GM18502 (cell line): ENCODE measurements at regions not wholly inside any gene's neighbourhood (a gene's known extent, or its start where the extent isn't known, plus 50 kb on each side); places are given as distances from the start of the nearest gene placed in this dataset.
"Not testable (repeated sequence)": the region's sequence is repeated elsewhere in the genome, so short reads cannot be mapped to it uniquely, and the experiment has no call there.

Experiments used
- ATAC-seq: cut with Tn5 transposase; IDR thresholded peaks from one replicate; pipeline ENCODE4 v1.9.1; 2021; ENCODE audit warnings: mild to moderate bottlenecking; ENCODE audit not compliant: unreplicated experiment, poor library complexity

DNA sequence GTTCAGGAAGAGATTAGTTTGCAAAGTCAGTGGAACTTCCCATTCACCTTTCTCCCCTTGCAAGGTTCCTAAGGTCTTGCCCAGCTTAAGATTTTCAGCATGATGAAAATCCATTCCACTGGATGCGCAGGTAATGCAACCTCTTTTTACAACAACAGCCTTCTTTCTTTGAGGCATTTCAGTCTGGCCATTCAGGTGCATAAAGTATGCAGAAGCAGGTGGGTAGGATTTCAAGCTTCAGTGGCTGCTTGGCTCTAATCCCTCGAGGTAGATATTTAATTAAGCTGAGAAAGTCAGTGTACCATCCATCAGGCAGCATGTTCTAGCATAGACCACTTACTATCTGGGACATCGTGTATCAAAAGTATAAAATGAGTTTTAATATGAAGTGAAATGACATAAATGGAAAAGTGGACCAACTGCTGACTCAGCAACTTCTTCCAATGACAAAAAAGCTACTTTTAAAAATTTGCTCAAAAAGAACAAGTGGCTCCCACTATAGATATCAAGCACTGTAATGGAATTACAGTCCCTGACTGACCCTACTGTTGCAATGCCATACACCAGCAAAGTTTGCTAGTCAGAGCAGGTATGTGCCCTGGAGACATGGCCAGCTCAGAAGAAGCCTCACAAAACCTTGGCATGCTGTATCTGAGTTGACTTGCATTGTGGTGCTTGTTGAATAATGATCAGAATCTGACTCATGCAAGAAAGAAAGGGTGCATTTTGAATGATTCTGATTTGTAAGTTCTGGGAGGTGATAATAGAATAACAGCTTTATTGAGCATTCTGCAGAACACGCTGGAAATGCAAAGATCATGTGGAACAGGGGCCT, 459.9 kb upstream of the MCTP2 start:
- ATAC-seq: no peak

GRCh38 chr15:93770788-93771187, 460.6 kb upstream of the MCTP2 start:
- ATAC-seq: no peak

- ATAC-seq: no peak
Measured at GRCh38 chr15:93762036-93762435, 469.3 kb upstream of the MCTP2 start.

GRCh38 chr15:93759629-93760028, 471.7 kb upstream of the MCTP2 start:
- no peak for ATAC-seq

GRCh38 chr15:93758824-93759223, 472.5 kb upstream of the MCTP2 start:
- ATAC-seq: no peak

DNA sequence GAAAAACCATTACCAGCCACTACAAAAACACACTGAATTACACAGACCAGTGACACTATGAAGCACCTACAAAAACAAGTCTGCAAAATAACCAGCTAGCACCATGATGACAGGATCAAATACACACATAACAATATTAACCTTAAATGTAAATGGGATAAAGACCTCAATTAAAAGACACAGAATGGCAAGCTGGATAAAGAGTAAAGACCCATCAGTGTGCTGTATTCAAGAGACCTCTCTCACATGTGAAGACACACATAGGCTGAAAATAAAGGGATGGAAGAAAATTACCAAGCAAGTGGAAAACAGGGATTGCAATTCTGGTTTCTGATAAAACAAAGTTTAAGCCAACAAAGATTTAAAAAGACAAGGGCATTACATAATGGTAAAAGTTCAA, 482.7 kb upstream of the MCTP2 start:
- no peak for ATAC-seq

DNA sequence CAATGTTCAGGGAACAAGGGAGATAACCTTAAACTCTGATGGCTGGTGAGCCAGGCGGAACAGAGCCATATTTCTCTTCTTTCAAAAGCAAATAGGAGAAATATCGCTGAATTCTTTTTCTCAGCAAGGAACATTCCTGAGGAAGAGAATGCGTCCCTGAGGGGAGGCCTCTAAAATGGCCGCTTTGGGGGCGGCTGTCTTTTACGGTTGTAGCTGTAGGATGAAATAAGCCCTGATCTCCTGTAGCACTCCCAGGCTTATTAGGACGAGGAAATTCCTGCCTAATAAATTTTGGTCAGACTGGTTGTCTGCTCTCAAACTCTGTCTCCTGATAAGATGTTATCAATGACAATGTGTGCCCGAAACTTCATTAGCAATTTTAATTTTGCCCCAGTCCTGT, 496.4 kb upstream of the MCTP2 start:
- ATAC-seq: not testable (repeated sequence)

- no peak for ATAC-seq
Measured at GRCh38 chr15:93730724-93731123, 500.6 kb upstream of the MCTP2 start.

DNA sequence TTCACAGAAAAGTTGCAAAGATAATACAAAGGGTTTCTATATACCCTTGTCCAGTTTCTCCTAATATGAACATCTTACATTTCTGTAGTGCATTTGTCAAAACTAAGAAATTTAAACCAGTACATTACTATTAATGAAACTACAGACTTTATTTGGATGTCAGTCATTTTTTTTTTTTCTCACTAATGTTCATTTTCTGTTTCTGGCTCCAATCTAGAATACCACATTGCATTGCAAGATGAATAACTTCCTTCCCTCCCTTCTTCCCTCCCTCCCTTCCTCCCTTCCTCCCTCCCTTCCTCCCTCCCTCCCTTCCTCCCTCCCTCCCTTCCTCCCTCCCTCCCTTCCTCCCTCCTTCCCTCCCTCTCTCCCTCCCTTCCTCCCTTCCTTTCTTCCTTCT, 509.2 kb upstream of the MCTP2 start:
- ATAC-seq: no peak

DNA sequence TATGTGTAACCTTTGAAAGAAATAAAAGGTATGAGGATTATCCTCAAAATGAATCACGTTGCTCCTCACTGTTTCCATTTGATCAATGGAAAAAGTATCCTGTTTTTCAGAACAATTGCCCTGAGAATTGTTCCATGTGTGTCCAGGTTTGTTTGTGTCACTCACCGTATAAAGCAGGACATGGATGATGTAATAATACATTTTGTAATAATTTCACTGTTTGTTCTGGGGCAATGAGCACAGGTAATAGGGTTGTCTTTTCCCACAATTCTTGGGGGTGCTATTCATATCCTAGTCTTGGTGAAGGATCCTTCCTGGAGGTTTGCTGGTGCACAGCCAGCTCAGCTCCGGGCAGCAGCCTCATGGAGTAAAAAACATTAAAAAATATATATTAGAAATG, 510.8 kb upstream of the MCTP2 start:
- no peak for ATAC-seq

DNA sequence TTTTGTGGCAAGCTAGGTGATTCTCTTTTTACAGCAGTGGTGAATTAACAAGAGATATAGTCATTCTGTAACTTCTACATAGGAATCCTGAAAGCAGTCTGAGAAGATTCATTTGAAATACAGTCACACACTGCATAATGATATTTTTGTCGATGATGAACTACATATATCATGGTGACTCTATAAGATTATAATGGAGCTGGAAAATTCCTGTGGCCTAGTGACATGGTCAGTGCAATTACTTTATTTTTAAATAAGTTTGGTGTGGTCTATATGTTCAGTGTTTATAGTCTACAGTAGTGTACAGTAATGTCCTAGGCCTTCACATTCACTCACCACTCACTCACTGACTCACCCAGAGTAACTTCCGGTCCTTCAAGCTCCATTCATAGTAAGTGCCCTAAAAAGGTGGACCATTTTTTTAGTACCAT, 511.4 kb upstream of the MCTP2 start:
- ATAC-seq: no peak

DNA sequence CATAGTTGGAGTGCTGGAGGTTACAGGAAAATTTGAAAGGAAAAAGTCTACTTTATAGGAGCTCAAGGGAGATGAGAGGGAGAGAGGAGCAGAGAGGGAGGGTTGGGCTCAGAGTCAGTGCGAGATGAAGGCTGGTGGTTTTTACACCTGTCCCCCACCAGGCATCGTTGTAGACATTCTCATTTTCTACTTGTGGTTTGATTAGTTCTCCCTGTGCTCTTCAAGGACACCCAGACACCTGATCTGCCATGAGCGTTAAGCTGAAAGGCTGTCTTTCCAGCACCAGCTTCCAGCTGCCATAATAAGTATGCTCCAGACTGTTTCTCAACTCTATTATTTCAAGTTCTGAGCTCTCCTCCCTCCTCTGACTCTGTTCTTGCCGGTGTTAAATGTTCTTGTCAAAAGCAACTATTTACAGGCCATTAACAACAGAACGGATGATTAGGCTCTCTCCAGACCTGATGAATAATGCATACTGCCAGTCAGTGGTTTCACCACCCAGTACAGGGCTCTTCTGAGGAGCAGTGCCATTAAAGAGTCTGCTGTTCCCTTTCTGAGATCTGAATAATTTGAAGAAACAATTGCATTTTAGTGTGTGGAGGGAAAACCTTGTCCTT, 514.6 kb upstream of the MCTP2 start:
- ATAC-seq: no peak

DNA sequence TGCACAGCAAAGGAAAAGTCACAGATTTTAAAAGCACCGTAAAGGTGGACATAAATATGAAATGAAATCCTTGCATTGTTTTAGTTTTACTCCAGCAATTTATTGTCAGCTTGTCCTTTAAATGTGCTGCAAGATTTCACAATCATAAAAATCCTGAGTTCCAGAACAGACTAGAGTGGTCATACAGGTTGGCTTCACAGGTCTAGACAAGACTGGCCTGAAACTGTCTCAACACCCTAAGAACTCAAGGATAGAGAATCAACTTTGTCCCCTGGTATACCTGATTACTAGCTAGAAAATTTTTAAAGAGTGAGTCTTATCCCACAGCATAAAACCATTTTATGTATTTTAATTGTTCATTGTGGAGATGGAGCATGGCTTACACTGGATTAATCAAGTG, 521.7 kb upstream of the MCTP2 start:
- no peak for ATAC-seq

- ATAC-seq: no peak
Measured at GRCh38 chr15:93708724-93709445, 522.5 kb upstream of the MCTP2 start.

DNA sequence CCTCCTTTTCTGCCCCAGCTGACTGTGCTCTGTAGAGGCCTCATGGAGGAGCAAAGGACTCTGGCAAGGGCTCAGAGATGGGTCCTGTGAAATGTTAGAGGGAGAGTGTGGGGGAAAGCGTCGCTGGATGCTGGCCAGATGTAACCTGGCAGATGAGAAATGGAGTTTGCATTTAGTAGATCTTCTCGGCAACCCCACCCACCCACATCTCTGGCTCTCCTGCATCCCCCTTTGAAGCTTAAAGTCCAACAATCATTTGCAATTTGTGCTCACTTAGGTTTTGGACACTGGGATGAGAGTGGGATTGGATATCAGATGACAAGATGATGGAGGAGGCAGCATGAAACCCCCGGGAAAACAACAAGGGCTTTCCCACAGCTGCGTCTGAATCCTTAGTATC, 523.6 kb upstream of the MCTP2 start:
- ATAC-seq: no peak

DNA sequence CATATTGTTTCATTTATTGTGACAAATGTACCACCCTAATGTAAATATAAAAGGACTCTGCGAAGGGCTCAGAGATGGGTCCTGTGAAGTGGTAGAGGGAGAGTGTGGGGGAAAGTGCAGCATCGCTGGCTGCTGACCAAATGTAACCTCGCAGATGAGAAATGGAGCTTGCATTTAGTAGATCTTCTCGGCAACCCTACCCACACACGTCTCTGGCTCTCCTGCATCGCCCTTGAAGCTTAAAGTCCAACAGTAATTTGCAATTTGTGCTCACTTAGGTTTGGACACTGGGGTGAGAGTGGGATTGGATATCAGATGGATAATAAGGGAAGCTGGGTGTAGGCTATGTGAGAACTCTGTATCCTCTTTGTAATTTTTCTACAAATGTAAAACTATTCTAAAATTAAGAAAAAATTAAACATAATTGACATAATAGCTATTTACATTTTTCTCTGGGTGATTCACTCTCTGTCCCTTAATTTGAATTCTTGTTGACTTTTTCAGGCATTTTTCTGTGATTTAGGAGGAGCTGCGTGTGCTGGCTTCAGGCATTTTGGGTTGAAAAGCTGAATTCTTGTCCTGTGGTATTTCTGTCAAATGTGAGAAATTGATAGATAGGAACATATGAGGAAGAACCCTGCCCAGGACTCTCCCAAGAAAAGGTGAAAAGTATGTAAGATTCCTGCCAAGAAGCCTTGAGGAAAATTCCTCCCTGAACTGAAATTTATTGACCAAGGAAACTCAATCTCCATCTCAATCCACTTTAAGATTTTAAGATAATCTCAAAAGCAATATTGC, 524.7 kb upstream of the MCTP2 start:
- ATAC-seq: no peak

DNA sequence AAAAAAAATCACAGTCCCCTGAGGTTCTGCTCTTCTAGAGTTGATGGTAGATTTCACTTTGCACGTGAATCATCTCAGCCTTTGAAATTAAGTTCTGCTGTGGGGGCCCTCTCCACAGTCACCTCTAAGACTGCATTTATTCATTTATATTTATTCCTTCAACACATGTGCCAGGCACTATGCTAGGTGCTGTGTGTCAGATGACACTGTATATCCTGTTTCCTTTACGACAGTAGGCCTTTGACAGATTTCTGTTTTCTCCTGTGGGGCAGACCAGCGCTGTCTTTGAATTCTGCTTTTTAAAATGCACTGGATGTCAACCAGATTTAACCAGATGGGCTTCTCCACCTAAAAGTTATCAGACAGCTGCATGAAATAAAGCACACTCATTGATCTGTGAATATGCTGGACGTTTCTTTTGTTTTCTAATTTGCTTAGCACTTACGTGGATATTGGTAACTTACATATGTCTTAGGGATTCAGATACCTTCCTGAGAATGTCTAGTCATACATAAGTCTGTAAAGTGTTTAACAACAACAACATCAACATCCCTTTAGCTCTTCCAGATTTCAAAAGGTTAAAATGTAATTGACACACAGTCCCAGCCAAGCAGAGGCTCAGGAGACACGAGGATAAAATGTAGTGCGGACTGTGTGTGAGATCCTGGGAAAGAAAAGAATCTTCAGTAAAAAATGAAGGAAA, 525.5 kb upstream of the MCTP2 start:
- no peak for ATAC-seq

- no peak for ATAC-seq
Measured at GRCh38 chr15:93703092-93703739, 528.1 kb upstream of the MCTP2 start.

GRCh38 chr15:93700051-93700450, 531.3 kb upstream of the MCTP2 start:
- ATAC-seq: no peak
